Caco-2 (cell line): ENCODE measurements at regions not wholly inside any gene's neighbourhood (a gene's known extent, or its start where the extent isn't known, plus 50 kb on each side); places are given as distances from the start of the nearest gene placed in this dataset.

ENCODE experiments used
- BruUV-seq: library from RNA; stranded (reverse); fragments of 400-500 nt; replicated peaks from 2 replicates; lab custom pipeline; 2021; lab: Mats Ljungman, UMichigan
- CTCF ChIA-PET: fragments of 300-600 bp; sonication (Branson Sonifier 250); formaldehyde crosslinking; loops from one replicate; lab custom pipeline; 2022; ENCODE audit warnings: antibody characterized with exemption; lab: Charles Lee
- POLR2A ChIA-PET: fragments of 300-600 bp; sonication (Branson Sonifier 250); formaldehyde crosslinking; loops from one replicate; lab custom pipeline; 2022; ENCODE audit warnings: antibody characterized with exemption; lab: Charles Lee
- DNase-seq, 2 experiments: peaks; one replicate each; pipeline versions ENCODE4 v3.0.0 to v3.0.0-alpha.2; 2020 to 2022
- H3K27me3 ChIP-seq: replicated peaks from 2 replicates; pipeline ENCODE4 v1.6.0; 2011; ENCODE audit warnings: low read length; ENCODE audit not compliant: control insufficient read depth, insufficient read depth
- H3K36me3 ChIP-seq: 2 replicates; pipeline ENCODE4 v1.5.1; 2011; ENCODE audit warnings: low read length; ENCODE audit not compliant: control insufficient read depth, insufficient read depth
- H3K4me1 ChIP-seq: fragments of 250-450 bp; sonication (Bioruptor Pico); 2 replicates; pipeline ENCODE4 v1.5.1; 2020; ENCODE audit warnings: mild to moderate bottlenecking
- H3K4me3 ChIP-seq: 2 replicates; pipeline ENCODE4 v1.5.1; 2011; ENCODE audit warnings: low read depth, mild to moderate bottlenecking, control low read depth, low read length
- H3K9me3 ChIP-seq: fragments of 250-450 bp; sonication (Bioruptor Pico); 2 replicates; pipeline ENCODE4 v1.5.1; 2020; ENCODE audit warnings: mild to moderate bottlenecking, moderate library complexity
- H3K27ac Mint-ChIP-seq: one replicate; pipeline ENCODE4 v1.8.0; 2022; ENCODE audit warnings: mixed read lengths; ENCODE audit not compliant: unreplicated experiment
- H3K27me3 Mint-ChIP-seq: one replicate; pipeline ENCODE4 v1.8.0; 2022; ENCODE audit warnings: mixed read lengths; ENCODE audit not compliant: insufficient read depth, unreplicated experiment
- H3K36me3 Mint-ChIP-seq: one replicate; pipeline ENCODE4 v1.8.0; 2022; ENCODE audit warnings: mild to moderate bottlenecking, mixed read lengths; ENCODE audit not compliant: insufficient read depth, unreplicated experiment
- H3K4me1 Mint-ChIP-seq: one replicate; pipeline ENCODE4 v1.8.0; 2022; ENCODE audit warnings: low read depth, mixed read lengths; ENCODE audit not compliant: unreplicated experiment
- H3K4me3 Mint-ChIP-seq: one replicate; pipeline ENCODE4 v1.8.0; 2022; ENCODE audit warnings: mild to moderate bottlenecking, moderate library complexity, mixed read lengths; ENCODE audit not compliant: unreplicated experiment
- H3K9me3 Mint-ChIP-seq: one replicate; pipeline ENCODE4 v1.8.0; 2022; ENCODE audit warnings: mixed read lengths; ENCODE audit not compliant: unreplicated experiment
- intact Hi-C: fragments of 100-400 bp; cut with micrococcal nuclease; formaldehyde crosslinking; loops from one replicate; pipeline ENCODE4 v1.10.0; 2022; ENCODE audit not compliant: unreplicated experiment
- TF ChIP-seq, protein P1 (sequence below), 2 experiments: fragments of 200-600 bp in 1 of 2; IDR thresholded peaks; 1 replicate in 1 of 2; 2 replicates in 1 of 2; pipeline versions ENCODE4 v1.5.1 to v1.8.0; 2011 to 2022; ENCODE audit warnings: antibody characterized with exemption in 1 of 2, control low read depth in 1 of 2, inconsistent platforms in 1 of 2, low read depth in 1 of 2, low read length in 1 of 2, mild to moderate bottlenecking in 1 of 2, moderate library complexity in 1 of 2; ENCODE audit not compliant: insufficient read depth in 1 of 2, severe bottlenecking in 1 of 2, unreplicated experiment in 1 of 2

DNA sequence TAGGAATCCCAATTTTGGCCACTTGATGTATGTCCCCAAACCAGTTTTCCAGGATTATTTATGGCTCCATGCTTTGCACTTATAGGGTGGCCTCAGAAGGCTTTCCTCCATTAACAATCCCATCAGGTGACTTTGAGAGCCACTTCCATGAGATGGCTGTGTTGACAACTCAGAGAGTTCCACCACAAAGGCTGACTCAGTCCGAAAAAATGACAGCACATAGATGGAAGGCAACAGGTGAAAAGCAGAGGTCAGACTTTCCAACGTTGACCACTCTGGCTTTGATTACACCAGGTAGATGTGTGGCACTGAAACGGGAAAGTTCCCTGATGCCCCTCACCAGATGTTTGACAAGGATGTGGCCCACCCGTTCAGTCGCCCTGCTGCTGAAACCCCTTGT, 431.4 kb upstream of the TNP1 start:
- H3K36me3 ChIP-seq: no peaks in the 10 kb centered on the region
- Mint-ChIP-seq H3K4me3 (no peak overlapping the region), H3K36me3 (peaks cover 6% of the 10 kb centered on the region), H3K4me1 (peaks cover 30% of the 10 kb centered on the region), H3K27ac (peak overlapping the region; percentile 25), H3K9me3 (no peaks in the 10 kb centered on the region), H3K27me3 (no peaks in the 10 kb centered on the region)
- no peaks in the 10 kb centered on the region for H3K9me3 ChIP-seq
- no peaks in the 10 kb centered on the region for H3K27me3 ChIP-seq
- H3K4me1 ChIP-seq: peaks cover 35% of the 10 kb centered on the region
- TF ChIP-seq, protein P1, sequence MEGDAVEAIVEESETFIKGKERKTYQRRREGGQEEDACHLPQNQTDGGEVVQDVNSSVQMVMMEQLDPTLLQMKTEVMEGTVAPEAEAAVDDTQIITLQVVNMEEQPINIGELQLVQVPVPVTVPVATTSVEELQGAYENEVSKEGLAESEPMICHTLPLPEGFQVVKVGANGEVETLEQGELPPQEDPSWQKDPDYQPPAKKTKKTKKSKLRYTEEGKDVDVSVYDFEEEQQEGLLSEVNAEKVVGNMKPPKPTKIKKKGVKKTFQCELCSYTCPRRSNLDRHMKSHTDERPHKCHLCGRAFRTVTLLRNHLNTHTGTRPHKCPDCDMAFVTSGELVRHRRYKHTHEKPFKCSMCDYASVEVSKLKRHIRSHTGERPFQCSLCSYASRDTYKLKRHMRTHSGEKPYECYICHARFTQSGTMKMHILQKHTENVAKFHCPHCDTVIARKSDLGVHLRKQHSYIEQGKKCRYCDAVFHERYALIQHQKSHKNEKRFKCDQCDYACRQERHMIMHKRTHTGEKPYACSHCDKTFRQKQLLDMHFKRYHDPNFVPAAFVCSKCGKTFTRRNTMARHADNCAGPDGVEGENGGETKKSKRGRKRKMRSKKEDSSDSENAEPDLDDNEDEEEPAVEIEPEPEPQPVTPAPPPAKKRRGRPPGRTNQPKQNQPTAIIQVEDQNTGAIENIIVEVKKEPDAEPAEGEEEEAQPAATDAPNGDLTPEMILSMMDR (IDR thresholded peaks at IDR 0.05; ENCODE audit: insufficient read depth in 1 of 2, low read depth in 1 of 2, low read length in 1 of 2, severe bottlenecking in 1 of 2, unreplicated experiment in 1 of 2): no peak
- no TSS peak for BruUV-seq
- CTCF ChIA-PET: no interaction called here
- intact Hi-C loops: no loop called here
- POLR2A ChIA-PET: no interaction called here
- H3K4me3 ChIP-seq: no peak overlapping the region
- DNase-seq: peak in 1 of 2 experiments; percentile 14

DNA sequence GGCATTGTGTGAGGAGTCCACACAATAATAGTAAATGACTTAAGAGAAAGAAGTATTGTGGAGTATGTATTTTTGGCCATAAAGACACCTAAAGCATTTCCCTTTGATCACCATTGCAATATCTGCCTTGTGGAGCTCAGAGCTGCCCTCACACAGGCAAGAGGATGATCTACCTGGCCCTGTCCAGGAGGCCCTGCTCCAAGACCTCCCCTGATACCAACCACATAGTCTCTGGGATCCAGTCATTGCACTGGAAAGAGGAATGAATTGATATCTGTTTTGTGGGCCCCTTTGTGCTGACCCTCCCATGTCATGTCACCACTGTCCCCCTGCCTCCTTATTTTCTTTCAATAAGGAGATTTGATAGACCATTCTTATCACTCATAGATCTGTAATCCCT, 430.6 kb upstream of the TNP1 start:
- ChIA-PET CTCF (no interaction called here), POLR2A (no interaction called here)
- Mint-ChIP-seq H3K9me3 (no peaks in the 10 kb centered on the region), H3K4me3 (no peak overlapping the region), H3K27ac (peak overlapping the region; percentile 86), H3K36me3 (peaks cover 6% of the 10 kb centered on the region), H3K27me3 (no peaks in the 10 kb centered on the region), H3K4me1 (peaks cover 32% of the 10 kb centered on the region)
- DNase-seq: no peak
- Histone ChIP-seq H3K4me1 (peaks cover 35% of the 10 kb centered on the region), H3K4me3 (no peak overlapping the region), H3K36me3 (no peaks in the 10 kb centered on the region), H3K27me3 (no peaks in the 10 kb centered on the region), H3K9me3 (no peaks in the 10 kb centered on the region)
- TF ChIP-seq, protein P1 (IDR thresholded peaks at IDR 0.05; ENCODE audit: insufficient read depth in 1 of 2, low read depth in 1 of 2, low read length in 1 of 2, severe bottlenecking in 1 of 2, unreplicated experiment in 1 of 2): no peak
- BruUV-seq: no TSS peak
- intact Hi-C loops: loop anchor here (1.0 kb wide), 2 partner anchors 24 to 41 kb away; no protein-coding TSS in a partner anchor

DNA sequence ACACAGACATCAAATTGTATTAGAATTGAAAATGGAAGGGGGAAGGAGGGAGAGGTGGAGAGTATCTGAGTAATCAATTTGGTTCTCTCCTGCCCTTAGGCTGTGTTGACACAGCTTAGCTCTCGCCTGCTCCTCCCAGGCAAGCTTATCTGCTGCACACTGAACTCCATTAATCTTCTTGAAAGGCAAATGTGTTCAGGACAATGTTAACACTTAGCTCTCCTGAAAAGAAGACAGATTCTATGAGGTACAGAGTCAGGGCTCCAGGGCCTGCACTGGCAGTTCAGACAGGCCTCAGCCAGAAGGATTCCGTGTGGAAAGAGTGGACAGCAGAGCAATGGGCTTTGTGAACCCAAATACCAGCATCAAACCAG, 430.0 kb upstream of the TNP1 start:
- CTCF ChIA-PET: interaction anchor here (0.5 kb wide), 1 partner anchor 9 kb away, joined by 4 read pairs; no protein-coding TSS in a partner anchor
- intact Hi-C loops: loop anchor here (1.0 kb wide), 2 partner anchors 24 to 41 kb away; no protein-coding TSS in a partner anchor
- Histone ChIP-seq H3K4me3 (no peak overlapping the region), H3K4me1 (peaks cover 35% of the 10 kb centered on the region), H3K9me3 (no peaks in the 10 kb centered on the region), H3K36me3 (no peaks in the 10 kb centered on the region), H3K27me3 (no peaks in the 10 kb centered on the region)
- H3K4me3 Mint-ChIP-seq: peak overlapping the region; percentile 48
- no peaks in the 10 kb centered on the region for H3K27me3 Mint-ChIP-seq
- H3K27ac Mint-ChIP-seq: peak overlapping the region; percentile 86
- POLR2A ChIA-PET: no interaction called here
- peaks cover 36% of the 10 kb centered on the region for H3K4me1 Mint-ChIP-seq
- H3K9me3 Mint-ChIP-seq: no peaks in the 10 kb centered on the region
- no TSS peak for BruUV-seq
- TF ChIP-seq, protein P1 (IDR thresholded peaks at IDR 0.05; ENCODE audit: insufficient read depth in 1 of 2, low read depth in 1 of 2, low read length in 1 of 2, severe bottlenecking in 1 of 2, unreplicated experiment in 1 of 2): no peak
- H3K36me3 Mint-ChIP-seq: peaks cover 6% of the 10 kb centered on the region
- peak; percentile 77 to 86 for DNase-seq
